ENCODE measurements at regions not wholly inside any gene's neighbourhood (a gene's known extent, or its start where the extent isn't known, plus 50 kb on each side); places are given as distances from the start of the nearest gene placed in this dataset.
"Not testable (repeated sequence)": the region's sequence is repeated elsewhere in the genome, so short reads cannot be mapped to it uniquely, and the experiment has no call there.

DNA sequence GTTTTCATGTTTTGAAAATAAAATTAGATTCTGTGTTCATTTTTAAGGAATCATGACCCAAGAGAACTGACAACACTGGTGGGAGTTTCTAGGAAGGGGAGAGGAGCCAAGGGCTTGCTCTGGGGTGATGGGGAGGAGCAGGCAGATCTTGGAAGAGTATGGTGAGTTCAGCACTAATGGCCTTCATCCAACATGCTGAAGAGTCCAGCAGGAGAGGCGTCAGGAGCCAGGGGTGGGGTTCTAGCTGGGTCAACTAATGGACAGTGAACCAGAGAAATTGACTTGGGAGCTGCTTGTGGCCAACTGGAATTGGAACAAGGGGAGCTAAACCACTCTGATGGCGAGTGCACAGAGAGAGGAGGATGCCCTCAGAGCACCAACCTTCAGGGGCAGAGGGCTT lies 107.1 kb downstream of the MRPL14 start:
- in situ Hi-C loops (cut with HindIII; ENCODE audit: low sequenced_read_pairs) = no loop called here

DNA sequence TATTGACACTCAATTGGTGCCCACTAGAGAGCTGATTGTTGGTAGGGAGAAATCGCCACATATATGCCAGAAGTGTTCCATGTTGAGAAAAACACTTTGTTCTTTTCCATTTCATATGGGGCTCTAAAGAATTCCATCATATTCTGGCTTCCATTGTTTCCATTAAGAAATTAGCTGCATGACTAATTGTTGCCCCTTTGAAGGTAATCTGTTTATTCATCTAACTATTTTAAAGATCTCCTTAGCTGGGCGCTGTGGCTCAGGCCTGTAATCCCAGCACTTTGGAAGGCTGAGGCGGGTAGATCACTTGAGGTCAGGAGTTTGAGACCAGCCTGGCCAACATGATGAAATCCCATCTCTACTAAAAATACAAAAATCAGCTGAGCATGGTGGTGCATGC lies 109.9 kb downstream of the MRPL14 start:
- in situ Hi-C loops (cut with HindIII; ENCODE audit: low sequenced_read_pairs) = not testable (repeated sequence)

DNA sequence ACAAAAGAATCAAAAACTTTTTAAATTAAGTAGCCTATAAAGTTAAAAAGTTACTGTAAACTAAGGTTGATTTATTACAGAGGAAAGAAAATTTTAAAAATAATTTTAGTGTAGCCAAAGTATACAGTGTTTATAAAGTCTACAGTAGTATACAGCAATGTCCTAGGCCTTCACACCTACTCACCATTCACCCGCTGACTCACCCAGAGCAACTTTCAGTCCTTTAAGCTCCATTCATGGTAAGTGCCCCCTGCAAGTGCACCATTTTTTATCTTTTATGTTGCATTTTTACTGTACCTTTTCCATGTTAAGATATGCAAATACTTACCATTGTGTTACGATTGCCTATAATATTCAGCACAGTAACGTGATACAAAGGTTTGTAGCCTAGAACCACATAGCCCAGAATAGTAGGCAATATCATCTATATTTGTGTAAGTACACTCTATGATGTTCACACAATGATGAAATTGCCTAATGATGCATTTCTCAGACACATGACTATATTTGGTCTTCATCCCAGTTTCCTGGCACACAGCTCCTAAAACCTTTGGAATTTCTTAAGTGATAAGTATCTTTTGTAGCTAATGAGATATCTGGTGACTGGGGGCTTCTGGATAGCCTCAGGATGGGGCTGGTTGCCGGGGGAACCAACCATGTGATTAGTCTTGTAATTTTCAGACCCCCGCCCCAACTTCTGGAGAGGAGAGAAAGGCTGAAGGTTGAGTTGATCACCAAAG lies 111.0 kb downstream of the MRPL14 start:
- in situ Hi-C loops (cut with HindIII; ENCODE audit: low sequenced_read_pairs) = no loop called here

GRCh38 chr6:44012078-44012493 lies 115.2 kb downstream of the MRPL14 start:
- in situ Hi-C loops (cut with HindIII; ENCODE audit: low sequenced_read_pairs) = loop anchor here (5.0 kb wide), 2 partner anchors 50 to 85 kb away; no protein-coding TSS in a partner anchor

DNA sequence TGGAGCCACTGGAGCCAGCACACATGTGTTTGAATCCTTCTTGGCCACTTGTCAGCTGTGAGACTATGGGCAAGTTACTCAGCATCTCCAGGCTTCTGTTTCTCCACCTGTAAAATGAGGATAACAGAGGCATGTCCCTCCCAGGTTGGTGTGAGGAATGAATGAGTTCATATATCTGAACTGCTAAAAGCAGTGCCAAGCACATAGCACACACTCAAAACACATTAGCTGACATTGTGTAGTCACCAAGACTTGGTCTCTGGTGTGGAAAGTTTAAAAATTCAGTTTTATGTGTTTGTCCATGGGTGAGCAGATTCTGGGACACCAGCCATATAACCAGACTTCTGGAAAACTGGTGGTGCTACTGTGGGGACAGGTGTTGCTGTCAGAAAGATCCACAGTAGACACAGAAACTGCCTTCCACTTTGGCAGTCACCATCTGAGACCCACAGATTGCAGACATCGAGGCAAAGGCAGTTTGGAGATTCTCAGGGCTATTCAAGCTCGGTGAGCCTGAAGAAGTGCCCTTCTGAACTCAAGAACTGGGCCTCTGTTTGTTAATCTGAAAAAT lies 115.8 kb downstream of the MRPL14 start:
- in situ Hi-C loops (cut with HindIII; ENCODE audit: low sequenced_read_pairs) = loop anchor here (5.0 kb wide), 2 partner anchors 51 to 84 kb away; no protein-coding TSS in a partner anchor

- in situ Hi-C loops (cut with HindIII; ENCODE audit: low sequenced_read_pairs) = loop anchor here (5.0 kb wide), 2 partner anchors 52 to 83 kb away; no protein-coding TSS in a partner anchor
Measured at GRCh38 chr6:44010411-44011349, 116.6 kb downstream of the MRPL14 start.

- in situ Hi-C loops (cut with HindIII; ENCODE audit: low sequenced_read_pairs) = loop anchor here (5.0 kb wide), 2 partner anchors 53 to 82 kb away; no protein-coding TSS in a partner anchor
Measured at GRCh38 chr6:44009425-44010321, 117.6 kb downstream of the MRPL14 start.

GRCh38 chr6:44008821-44009370 lies 118.4 kb downstream of the MRPL14 start:
- in situ Hi-C loops (cut with HindIII; ENCODE audit: low sequenced_read_pairs) = no loop called here

DNA sequence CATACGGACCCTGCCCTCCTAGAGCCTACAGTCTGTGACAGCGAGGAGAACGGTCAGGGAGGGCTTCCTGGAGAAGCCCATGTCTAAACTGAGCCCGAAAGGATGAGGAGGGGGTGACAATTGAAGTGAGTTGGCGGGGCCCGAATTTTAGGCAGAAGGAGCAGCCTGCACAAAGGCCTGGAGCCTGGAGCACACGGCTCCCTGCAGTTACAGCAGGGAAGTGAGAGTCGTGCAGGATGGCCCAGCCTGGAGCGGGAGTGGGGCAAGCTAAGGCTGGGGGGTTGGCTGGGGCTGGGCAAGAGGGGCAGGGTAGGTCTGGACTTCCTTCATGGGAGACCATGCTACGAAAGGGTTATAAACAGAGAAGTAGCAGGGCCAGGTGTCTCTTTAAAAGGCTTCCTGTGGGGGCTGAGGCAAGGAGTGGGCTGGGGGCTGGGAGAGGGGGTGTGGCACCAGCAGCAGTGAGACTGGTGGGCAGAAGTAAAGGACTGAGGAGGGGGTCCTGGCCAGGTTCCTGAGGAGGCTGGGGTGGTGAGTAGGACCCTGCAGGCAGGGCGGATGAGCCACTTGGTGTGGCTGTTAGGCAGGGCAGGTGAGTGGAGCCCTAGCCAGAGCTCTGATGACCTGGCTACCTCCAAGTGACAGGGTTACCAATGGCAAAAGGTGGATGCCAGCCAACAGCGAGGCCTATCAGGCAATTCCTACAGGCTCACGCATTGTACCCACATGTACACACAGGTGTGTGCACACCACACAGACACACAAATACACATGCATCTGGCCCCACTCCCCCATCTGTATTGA lies 119.2 kb downstream of the MRPL14 start:
- in situ Hi-C loops (cut with HindIII; ENCODE audit: low sequenced_read_pairs) = no loop called here

DNA sequence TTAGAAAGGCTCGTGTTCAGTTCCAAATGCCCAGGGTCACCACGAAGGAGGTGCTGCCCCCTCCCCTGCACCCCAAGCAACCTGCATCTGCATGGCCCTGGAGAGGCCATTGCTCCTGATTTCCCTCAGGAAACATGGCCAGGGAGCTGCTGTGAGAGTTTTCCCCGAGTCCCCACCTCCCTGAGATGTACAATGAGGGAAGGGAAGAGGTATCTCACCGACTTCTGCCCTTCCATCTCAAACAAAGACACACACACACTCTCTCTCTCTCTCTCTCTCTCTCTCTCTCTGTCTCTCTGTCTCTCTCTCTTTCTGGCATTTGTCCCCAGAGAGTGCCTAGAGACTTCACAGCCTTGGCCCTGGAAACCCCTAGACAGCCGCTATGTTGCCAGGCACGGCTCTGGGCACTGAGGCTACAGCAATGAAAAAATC lies 120.4 kb downstream of the MRPL14 start:
- in situ Hi-C loops (cut with HindIII; ENCODE audit: low sequenced_read_pairs) = no loop called here

GRCh38 chr6:44006123-44006871 lies 121.0 kb downstream of the MRPL14 start:
- in situ Hi-C loops (cut with HindIII; ENCODE audit: low sequenced_read_pairs) = no loop called here

DNA sequence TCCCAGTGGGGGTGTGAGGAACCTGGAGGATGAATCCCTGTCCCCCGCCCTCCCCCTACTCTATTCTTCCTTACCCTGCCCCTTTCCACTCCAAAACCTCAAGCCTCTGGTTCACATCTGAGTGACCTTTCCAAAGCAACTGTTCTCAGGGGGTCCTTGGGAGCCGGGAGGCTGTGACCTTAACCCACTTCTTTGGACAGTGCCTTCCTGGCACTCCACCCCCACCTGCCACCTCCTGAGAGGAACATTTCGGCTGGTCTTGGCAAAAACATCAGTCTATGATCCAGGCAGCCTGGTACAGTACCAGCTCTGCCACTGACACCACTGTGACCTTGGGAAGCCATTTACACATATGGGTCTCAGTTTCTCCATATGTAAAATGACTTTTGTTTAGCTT lies 121.7 kb downstream of the MRPL14 start:
- in situ Hi-C loops (cut with HindIII; ENCODE audit: low sequenced_read_pairs) = no loop called here

- in situ Hi-C loops (cut with HindIII; ENCODE audit: low sequenced_read_pairs) = no loop called here
Measured at GRCh38 chr6:44004625-44005506, 122.4 kb downstream of the MRPL14 start.

DNA sequence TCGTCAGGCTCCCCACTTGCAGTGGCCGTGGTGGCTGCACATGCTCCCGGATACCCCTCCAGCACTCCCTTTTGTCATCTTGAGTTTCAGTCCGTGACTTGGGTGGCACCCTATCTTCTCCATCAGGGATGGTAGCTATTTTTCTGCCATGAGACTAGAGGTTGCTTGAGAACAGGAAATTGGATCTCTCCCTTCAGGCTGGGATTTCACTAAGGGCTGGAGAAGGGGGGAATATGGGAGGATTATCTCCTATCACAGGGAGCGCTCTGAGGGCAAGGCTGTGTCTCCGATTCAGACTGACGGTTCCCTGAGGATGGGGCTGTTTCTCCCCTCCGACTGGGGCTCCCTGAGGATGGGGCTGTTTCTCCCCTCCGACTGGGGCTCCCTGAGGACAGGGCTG lies 123.1 kb downstream of the MRPL14 start:
- in situ Hi-C loops (cut with HindIII; ENCODE audit: low sequenced_read_pairs) = no loop called here

GRCh38 chr6:44003345-44004061 lies 123.7 kb downstream of the MRPL14 start:
- in situ Hi-C loops (cut with HindIII; ENCODE audit: low sequenced_read_pairs) = no loop called here

- in situ Hi-C loops (cut with HindIII; ENCODE audit: low sequenced_read_pairs) = no loop called here
Measured at GRCh38 chr6:44002593-44003344, 124.5 kb downstream of the MRPL14 start.
